Ishikawa (cell line): ENCODE measurements at regions not wholly inside any gene's neighbourhood (a gene's known extent, or its start where the extent isn't known, plus 50 kb on each side); places are given as distances from the start of the nearest gene placed in this dataset.

Experiments used
- CEBPB ChIP-seq: IDR thresholded peaks from 2 replicates; pipeline ENCODE4 v1.6.1; 2012
- EGR1 ChIP-seq: IDR thresholded peaks from 2 replicates; pipeline ENCODE4 v1.6.1; 2012
- EP300 ChIP-seq: IDR thresholded peaks from 2 replicates; pipeline ENCODE4 v1.6.1; 2012; ENCODE audit warnings: borderline replicate concordance
- FOXM1 ChIP-seq: IDR thresholded peaks from 2 replicates; pipeline ENCODE4 v1.6.1; 2012; ENCODE audit warnings: low read depth, borderline replicate concordance
- RAD21 ChIP-seq: IDR thresholded peaks from 2 replicates; pipeline ENCODE4 v1.6.1; 2012; ENCODE audit warnings: low read depth
- TAF1 ChIP-seq: IDR thresholded peaks from 2 replicates; pipeline ENCODE4 v1.6.1; 2012; ENCODE audit warnings: low read depth, mild to moderate bottlenecking
- YY1 ChIP-seq: IDR thresholded peaks from 2 replicates; pipeline ENCODE4 v1.6.1; 2012; ENCODE audit warnings: low read depth
- ZBTB7A ChIP-seq: IDR thresholded peaks from 2 replicates; pipeline ENCODE4 v1.6.1; 2012; ENCODE audit warnings: low read depth
- TF ChIP-seq, protein P1 (sequence below): IDR thresholded peaks from 2 replicates; pipeline ENCODE4 v1.6.1; 2012; ENCODE audit warnings: low read depth, mild to moderate bottlenecking
- TF ChIP-seq, protein P2 (sequence below): IDR thresholded peaks from 2 replicates; pipeline ENCODE4 v1.6.1; 2012
- TF ChIP-seq, protein P3 (sequence below): IDR thresholded peaks from 2 replicates; pipeline ENCODE4 v1.6.1; 2012

DNA sequence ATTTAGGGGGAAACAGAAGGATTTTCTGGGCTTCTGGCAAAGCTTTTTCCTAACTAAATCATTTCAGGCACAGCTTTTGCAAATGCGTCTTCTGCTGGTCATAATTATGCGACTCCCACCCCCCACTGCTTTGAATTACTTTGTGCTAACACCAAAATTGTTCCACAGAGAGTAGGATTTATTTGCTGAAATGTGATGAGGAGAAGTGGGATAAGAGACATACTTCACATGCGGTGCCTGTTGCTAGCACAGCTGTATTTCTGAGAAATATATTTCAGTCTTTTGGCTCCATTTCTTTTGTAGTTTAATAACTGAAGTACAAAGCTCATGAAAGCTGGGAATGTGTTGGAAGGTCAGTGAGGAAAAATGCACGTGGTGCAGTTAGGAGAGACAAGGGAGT, 83.2 kb upstream of the TAS2R1 start:
- no peak for TF ChIP-seq EP300
- no peak for TF ChIP-seq ZBTB7A
- TF ChIP-seq, protein P1, sequence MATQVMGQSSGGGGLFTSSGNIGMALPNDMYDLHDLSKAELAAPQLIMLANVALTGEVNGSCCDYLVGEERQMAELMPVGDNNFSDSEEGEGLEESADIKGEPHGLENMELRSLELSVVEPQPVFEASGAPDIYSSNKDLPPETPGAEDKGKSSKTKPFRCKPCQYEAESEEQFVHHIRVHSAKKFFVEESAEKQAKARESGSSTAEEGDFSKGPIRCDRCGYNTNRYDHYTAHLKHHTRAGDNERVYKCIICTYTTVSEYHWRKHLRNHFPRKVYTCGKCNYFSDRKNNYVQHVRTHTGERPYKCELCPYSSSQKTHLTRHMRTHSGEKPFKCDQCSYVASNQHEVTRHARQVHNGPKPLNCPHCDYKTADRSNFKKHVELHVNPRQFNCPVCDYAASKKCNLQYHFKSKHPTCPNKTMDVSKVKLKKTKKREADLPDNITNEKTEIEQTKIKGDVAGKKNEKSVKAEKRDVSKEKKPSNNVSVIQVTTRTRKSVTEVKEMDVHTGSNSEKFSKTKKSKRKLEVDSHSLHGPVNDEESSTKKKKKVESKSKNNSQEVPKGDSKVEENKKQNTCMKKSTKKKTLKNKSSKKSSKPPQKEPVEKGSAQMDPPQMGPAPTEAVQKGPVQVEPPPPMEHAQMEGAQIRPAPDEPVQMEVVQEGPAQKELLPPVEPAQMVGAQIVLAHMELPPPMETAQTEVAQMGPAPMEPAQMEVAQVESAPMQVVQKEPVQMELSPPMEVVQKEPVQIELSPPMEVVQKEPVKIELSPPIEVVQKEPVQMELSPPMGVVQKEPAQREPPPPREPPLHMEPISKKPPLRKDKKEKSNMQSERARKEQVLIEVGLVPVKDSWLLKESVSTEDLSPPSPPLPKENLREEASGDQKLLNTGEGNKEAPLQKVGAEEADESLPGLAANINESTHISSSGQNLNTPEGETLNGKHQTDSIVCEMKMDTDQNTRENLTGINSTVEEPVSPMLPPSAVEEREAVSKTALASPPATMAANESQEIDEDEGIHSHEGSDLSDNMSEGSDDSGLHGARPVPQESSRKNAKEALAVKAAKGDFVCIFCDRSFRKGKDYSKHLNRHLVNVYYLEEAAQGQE, result no peak
- TF ChIP-seq EGR1, result no peak
- TF ChIP-seq, protein P2, sequence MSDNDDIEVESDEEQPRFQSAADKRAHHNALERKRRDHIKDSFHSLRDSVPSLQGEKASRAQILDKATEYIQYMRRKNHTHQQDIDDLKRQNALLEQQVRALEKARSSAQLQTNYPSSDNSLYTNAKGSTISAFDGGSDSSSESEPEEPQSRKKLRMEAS, result no peak
- no peak for TF ChIP-seq TAF1
- TF ChIP-seq, protein P3, sequence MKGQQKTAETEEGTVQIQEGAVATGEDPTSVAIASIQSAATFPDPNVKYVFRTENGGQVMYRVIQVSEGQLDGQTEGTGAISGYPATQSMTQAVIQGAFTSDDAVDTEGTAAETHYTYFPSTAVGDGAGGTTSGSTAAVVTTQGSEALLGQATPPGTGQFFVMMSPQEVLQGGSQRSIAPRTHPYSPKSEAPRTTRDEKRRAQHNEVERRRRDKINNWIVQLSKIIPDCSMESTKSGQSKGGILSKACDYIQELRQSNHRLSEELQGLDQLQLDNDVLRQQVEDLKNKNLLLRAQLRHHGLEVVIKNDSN, result no peak
- no peak for TF ChIP-seq YY1
- no peak for TF ChIP-seq RAD21
- TF ChIP-seq FOXM1, result no peak
- TF ChIP-seq CEBPB, result no peak
